ENCODE measurements at regions not wholly inside any gene's neighbourhood (a gene's known extent, or its start where the extent isn't known, plus 50 kb on each side); places are given as distances from the start of the nearest gene placed in this dataset.

GRCh38 chr5:167554564-167555290 lies 736.7 kb upstream of the WWC1 start:
- Mint-ChIP-seq H3K4me3 (no peak overlapping the region), H3K27me3 (ENCODE audit: low read depth) (no peaks in the 10 kb centered on the region), H3K9me3 (ENCODE audit: insufficient read depth) (no peaks in the 10 kb centered on the region), H3K36me3 (ENCODE audit: low read depth) (no peaks in the 10 kb centered on the region), H3K27ac (no peak overlapping the region), H3K4me1 (ENCODE audit: low read depth) (no peaks in the 10 kb centered on the region)
- ChIA-PET CTCF (no interaction called here), POLR2A (no interaction called here)
- ATAC-seq (no peak), DNase-seq (no peak)

GRCh38 chr5:167555565-167556166 lies 735.8 kb upstream of the WWC1 start:
- POLR2A ChIA-PET, result no interaction called here
- Mint-ChIP-seq H3K36me3 (ENCODE audit: low read depth) (no peaks in the 10 kb centered on the region), H3K27me3 (ENCODE audit: low read depth) (no peaks in the 10 kb centered on the region), H3K27ac (no peak overlapping the region), H3K4me1 (ENCODE audit: low read depth) (no peaks in the 10 kb centered on the region), H3K9me3 (ENCODE audit: insufficient read depth) (no peaks in the 10 kb centered on the region), H3K4me3 (no peak overlapping the region)
- CTCF ChIA-PET, result no interaction called here
- ATAC-seq (no peak), DNase-seq (no peak)

- no peak for DNase-seq
- H3K36me3 Mint-ChIP-seq (ENCODE audit: low read depth), result no peaks in the 10 kb centered on the region
- ChIA-PET POLR2A (no interaction called here), CTCF (no interaction called here)
- H3K4me1 Mint-ChIP-seq (ENCODE audit: low read depth), result no peaks in the 10 kb centered on the region
- no peak overlapping the region for H3K4me3 Mint-ChIP-seq
- no peaks in the 10 kb centered on the region for H3K9me3 Mint-ChIP-seq (ENCODE audit: insufficient read depth)
- ATAC-seq, result no peak
- no peaks in the 10 kb centered on the region for H3K27me3 Mint-ChIP-seq (ENCODE audit: low read depth)
- no peak overlapping the region for H3K27ac Mint-ChIP-seq
Observed at GRCh38 chr5:167557359-167557758, 734.1 kb upstream of the WWC1 start.

- ATAC-seq (no peak), DNase-seq (no peak)
- POLR2A ChIA-PET, result no interaction called here
- no peak overlapping the region for H3K27ac Mint-ChIP-seq
- H3K36me3 Mint-ChIP-seq (ENCODE audit: low read depth), result no peaks in the 10 kb centered on the region
- H3K4me1 Mint-ChIP-seq (ENCODE audit: low read depth), result no peaks in the 10 kb centered on the region
- no peak overlapping the region for H3K4me3 Mint-ChIP-seq
- no peaks in the 10 kb centered on the region for H3K27me3 Mint-ChIP-seq (ENCODE audit: low read depth)
- H3K9me3 Mint-ChIP-seq (ENCODE audit: insufficient read depth), result no peaks in the 10 kb centered on the region
- CTCF ChIA-PET, result no interaction called here
Observed at GRCh38 chr5:167561796-167562195, 729.6 kb upstream of the WWC1 start.

GRCh38 chr5:167564275-167564674 lies 727.2 kb upstream of the WWC1 start:
- H3K4me3 Mint-ChIP-seq, result no peak overlapping the region
- H3K36me3 Mint-ChIP-seq (ENCODE audit: low read depth), result no peaks in the 10 kb centered on the region
- ATAC-seq, result no peak
- H3K9me3 Mint-ChIP-seq (ENCODE audit: insufficient read depth), result no peaks in the 10 kb centered on the region
- CTCF ChIA-PET, result no interaction called here
- DNase-seq, result no peak
- POLR2A ChIA-PET, result no interaction called here
- no peak overlapping the region for H3K27ac Mint-ChIP-seq
- H3K4me1 Mint-ChIP-seq (ENCODE audit: low read depth), result no peaks in the 10 kb centered on the region
- no peaks in the 10 kb centered on the region for H3K27me3 Mint-ChIP-seq (ENCODE audit: low read depth)

- DNase-seq (no peak), ATAC-seq (no peak)
- Mint-ChIP-seq H3K27ac (no peak overlapping the region), H3K4me1 (ENCODE audit: low read depth) (no peaks in the 10 kb centered on the region), H3K9me3 (ENCODE audit: insufficient read depth) (no peaks in the 10 kb centered on the region), H3K4me3 (no peak overlapping the region), H3K36me3 (ENCODE audit: low read depth) (no peaks in the 10 kb centered on the region), H3K27me3 (ENCODE audit: low read depth) (no peaks in the 10 kb centered on the region)
- ChIA-PET CTCF (no interaction called here), POLR2A (no interaction called here)
Observed at GRCh38 chr5:167565189-167565954, 726.1 kb upstream of the WWC1 start.

GRCh38 chr5:167570431-167570830 lies 721.0 kb upstream of the WWC1 start:
- no peak for DNase-seq
- ATAC-seq, result no peak
- POLR2A ChIA-PET, result interaction anchor here (0.5 kb wide), 1 partner anchor 294 kb away, joined by 3 read pairs; no protein-coding TSS in a partner anchor
- Mint-ChIP-seq H3K4me1 (ENCODE audit: low read depth) (no peaks in the 10 kb centered on the region), H3K27me3 (ENCODE audit: low read depth) (peaks cover 12% of the 10 kb centered on the region), H3K27ac (no peak overlapping the region), H3K36me3 (ENCODE audit: low read depth) (no peaks in the 10 kb centered on the region), H3K4me3 (no peak overlapping the region), H3K9me3 (ENCODE audit: insufficient read depth) (no peaks in the 10 kb centered on the region)
- CTCF ChIA-PET, result no interaction called here

GRCh38 chr5:167571824-167572223 lies 719.6 kb upstream of the WWC1 start:
- Mint-ChIP-seq H3K36me3 (ENCODE audit: low read depth) (no peaks in the 10 kb centered on the region), H3K4me1 (ENCODE audit: low read depth) (no peaks in the 10 kb centered on the region), H3K4me3 (no peak overlapping the region), H3K9me3 (ENCODE audit: insufficient read depth) (no peaks in the 10 kb centered on the region), H3K27ac (no peak overlapping the region), H3K27me3 (ENCODE audit: low read depth) (peaks cover 12% of the 10 kb centered on the region)
- POLR2A ChIA-PET, result no interaction called here
- ATAC-seq (no peak), DNase-seq (no peak)
- CTCF ChIA-PET, result no interaction called here

GRCh38 chr5:167573370-167574127 lies 717.9 kb upstream of the WWC1 start:
- no peaks in the 10 kb centered on the region for H3K36me3 Mint-ChIP-seq (ENCODE audit: low read depth)

GRCh38 chr5:167574464-167574863 lies 717.0 kb upstream of the WWC1 start:
- ATAC-seq (no peak), DNase-seq (no peak)
- POLR2A ChIA-PET, result no interaction called here
- Mint-ChIP-seq H3K4me3 (no peak overlapping the region), H3K27ac (no peak overlapping the region), H3K36me3 (ENCODE audit: low read depth) (no peaks in the 10 kb centered on the region), H3K4me1 (ENCODE audit: low read depth) (no peaks in the 10 kb centered on the region), H3K9me3 (ENCODE audit: insufficient read depth) (no peaks in the 10 kb centered on the region), H3K27me3 (ENCODE audit: low read depth) (peaks cover 12% of the 10 kb centered on the region)
- CTCF ChIA-PET, result no interaction called here

More at GRCh38 chr5:167573370-167574127, 717.9 kb upstream of the WWC1 start:
- Mint-ChIP-seq H3K4me1 (ENCODE audit: low read depth) (no peaks in the 10 kb centered on the region), H3K27me3 (ENCODE audit: low read depth) (peaks cover 12% of the 10 kb centered on the region), H3K27ac (no peak overlapping the region), H3K9me3 (ENCODE audit: insufficient read depth) (no peaks in the 10 kb centered on the region), H3K4me3 (no peak overlapping the region)
- ChIA-PET CTCF (no interaction called here), POLR2A (no interaction called here)
- DNase-seq, result no peak
- no peak for ATAC-seq

GRCh38 chr5:167575330-167575729 lies 716.1 kb upstream of the WWC1 start:
- no peak for DNase-seq
- H3K27me3 Mint-ChIP-seq (ENCODE audit: low read depth), result peaks cover 12% of the 10 kb centered on the region
- POLR2A ChIA-PET, result no interaction called here
- H3K9me3 Mint-ChIP-seq (ENCODE audit: insufficient read depth), result no peaks in the 10 kb centered on the region
- H3K4me1 Mint-ChIP-seq (ENCODE audit: low read depth), result no peaks in the 10 kb centered on the region
- CTCF ChIA-PET, result no interaction called here
- ATAC-seq, result no peak
- no peak overlapping the region for H3K4me3 Mint-ChIP-seq
- no peaks in the 10 kb centered on the region for H3K36me3 Mint-ChIP-seq (ENCODE audit: low read depth)
- no peak overlapping the region for H3K27ac Mint-ChIP-seq

GRCh38 chr5:167576126-167576525 lies 715.3 kb upstream of the WWC1 start:
- H3K4me3 Mint-ChIP-seq, result no peak overlapping the region
- H3K9me3 Mint-ChIP-seq (ENCODE audit: insufficient read depth), result no peaks in the 10 kb centered on the region
- ATAC-seq (no peak), DNase-seq (no peak)
- no peaks in the 10 kb centered on the region for H3K4me1 Mint-ChIP-seq (ENCODE audit: low read depth)
- H3K27ac Mint-ChIP-seq, result no peak overlapping the region
- H3K27me3 Mint-ChIP-seq (ENCODE audit: low read depth), result peaks cover 12% of the 10 kb centered on the region
- ChIA-PET CTCF (no interaction called here), POLR2A (no interaction called here)
- no peaks in the 10 kb centered on the region for H3K36me3 Mint-ChIP-seq (ENCODE audit: low read depth)

All from activated CD8-positive, alpha-beta T cell treated with anti-CD3 and anti-CD28 coated beads, Interleukin-2, amount 10 ng/mL, durations not matched to agents 7 days and 5 days (primary cell).